GM19324 (cell line): ENCODE measurements at regions not wholly inside any gene's neighbourhood (a gene's known extent, or its start where the extent isn't known, plus 50 kb on each side); places are given as distances from the start of the nearest gene placed in this dataset.

ENCODE experiments used
- ATAC-seq: cut with Tn5 transposase; IDR thresholded peaks from one replicate; pipeline ENCODE4 v1.9.1; 2021; ENCODE audit warnings: mild to moderate bottlenecking, moderate library complexity; ENCODE audit not compliant: unreplicated experiment, low FRiP score

DNA sequence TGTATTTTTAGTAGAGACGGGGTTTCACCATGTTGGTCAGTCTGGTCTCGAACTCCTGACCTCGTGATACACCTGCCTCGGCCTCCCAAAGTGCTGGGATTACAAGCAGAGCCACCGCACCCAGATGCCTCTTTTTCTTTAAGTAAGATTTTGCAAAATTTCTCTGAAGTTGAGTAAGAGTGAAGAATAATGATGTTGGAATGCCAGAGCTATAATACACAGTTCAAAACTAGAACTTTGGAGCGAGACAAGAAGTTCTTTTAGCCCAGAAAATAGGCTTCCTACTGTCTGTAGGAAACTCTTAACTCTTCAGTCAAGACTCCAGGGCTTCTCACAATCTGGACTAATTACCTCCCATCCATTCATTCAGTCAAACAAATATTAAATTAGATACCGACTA, 51.4 kb downstream of the MARCHF4 start:
- ATAC-seq, result no peak

DNA sequence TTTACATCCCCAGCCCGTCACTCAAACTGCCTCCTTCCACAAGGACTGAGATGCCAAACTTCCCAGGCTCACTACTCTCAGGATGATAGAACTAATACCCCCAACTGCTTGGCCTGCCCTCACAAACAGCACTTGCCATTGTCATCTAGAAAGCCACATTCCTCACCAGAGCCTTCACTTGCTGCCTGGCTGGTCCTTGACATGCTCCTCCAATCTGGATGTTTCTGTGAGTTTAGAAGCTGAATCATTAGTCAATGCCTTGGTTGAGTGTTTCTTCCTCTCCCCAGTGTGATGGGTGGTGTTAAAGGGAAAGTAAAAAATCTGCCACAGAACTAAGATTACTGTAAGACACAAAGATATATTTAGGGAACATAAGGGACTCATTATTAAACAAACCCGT, 52.5 kb downstream of the MARCHF4 start:
- ATAC-seq, result no peak

DNA sequence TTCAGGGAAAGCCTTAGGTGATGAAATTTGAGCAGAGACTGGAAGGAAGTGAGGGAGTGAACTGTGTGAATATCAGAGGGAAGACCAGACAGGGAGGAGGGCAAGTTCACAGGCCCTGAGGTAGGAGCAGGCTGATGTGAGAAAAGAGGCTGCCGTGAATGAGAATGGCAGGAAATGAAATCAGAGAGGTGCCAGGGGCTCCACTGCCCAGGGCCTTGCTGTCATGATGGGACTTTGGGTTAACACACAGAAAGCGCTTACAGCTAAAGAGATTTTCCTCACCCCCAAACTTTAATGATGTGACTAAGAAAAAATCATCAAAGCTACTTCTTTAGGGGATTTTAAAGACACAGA, 53.8 kb downstream of the MARCHF4 start:
- ATAC-seq, result no peak

DNA sequence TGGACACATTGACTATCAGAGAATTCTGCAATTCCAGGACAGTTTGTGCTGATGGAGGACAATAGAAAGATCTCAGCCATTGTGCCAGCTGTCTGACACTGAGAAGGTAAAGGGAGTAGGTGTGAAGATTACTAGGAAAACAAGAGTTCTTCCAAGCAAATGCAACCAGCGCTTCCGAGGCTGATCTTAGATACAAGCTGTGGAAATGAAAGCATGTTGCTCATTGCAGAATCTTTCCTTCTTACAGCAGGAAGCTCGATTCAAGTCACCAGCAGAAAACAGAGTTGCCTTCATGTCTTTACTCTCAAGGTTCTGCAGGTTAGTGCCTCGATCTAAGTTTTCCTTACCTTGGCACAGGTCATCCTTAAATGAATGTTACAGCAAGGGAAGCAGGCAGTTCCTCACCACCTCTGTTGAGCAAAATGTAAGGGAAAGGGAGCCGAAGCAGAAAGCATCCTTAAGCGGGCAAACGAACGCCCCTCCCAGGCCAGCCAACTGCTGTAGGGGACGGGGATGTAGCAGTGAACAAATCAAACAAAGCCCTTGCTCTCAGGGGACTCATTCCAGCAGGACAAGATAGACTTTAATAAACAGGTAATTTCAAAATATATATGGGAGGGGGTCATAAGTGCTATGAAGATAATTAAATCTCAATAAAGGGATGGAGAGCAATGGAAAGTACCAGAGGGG, 54.3 kb downstream of the MARCHF4 start:
- ATAC-seq, result no peak

DNA sequence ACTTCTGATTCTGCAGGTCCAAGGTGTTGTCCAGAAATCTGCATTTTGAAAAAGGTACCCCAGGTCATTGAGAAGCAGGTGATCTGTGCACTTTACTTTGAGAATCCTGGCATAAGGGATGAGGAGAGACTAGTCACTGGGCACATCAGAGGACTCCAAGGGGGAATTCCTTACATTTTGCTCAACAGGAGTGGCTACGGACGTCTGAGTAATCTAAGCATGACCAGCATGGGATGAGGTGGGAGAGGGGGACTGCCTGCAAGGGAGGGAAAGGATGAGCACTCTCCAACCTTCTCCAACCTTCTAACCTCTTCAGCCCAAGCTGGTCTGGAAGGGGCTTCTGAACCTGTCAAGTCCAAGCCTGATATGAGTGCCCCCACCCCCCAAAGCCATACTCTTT, 55.5 kb downstream of the MARCHF4 start:
- ATAC-seq, result no peak

DNA sequence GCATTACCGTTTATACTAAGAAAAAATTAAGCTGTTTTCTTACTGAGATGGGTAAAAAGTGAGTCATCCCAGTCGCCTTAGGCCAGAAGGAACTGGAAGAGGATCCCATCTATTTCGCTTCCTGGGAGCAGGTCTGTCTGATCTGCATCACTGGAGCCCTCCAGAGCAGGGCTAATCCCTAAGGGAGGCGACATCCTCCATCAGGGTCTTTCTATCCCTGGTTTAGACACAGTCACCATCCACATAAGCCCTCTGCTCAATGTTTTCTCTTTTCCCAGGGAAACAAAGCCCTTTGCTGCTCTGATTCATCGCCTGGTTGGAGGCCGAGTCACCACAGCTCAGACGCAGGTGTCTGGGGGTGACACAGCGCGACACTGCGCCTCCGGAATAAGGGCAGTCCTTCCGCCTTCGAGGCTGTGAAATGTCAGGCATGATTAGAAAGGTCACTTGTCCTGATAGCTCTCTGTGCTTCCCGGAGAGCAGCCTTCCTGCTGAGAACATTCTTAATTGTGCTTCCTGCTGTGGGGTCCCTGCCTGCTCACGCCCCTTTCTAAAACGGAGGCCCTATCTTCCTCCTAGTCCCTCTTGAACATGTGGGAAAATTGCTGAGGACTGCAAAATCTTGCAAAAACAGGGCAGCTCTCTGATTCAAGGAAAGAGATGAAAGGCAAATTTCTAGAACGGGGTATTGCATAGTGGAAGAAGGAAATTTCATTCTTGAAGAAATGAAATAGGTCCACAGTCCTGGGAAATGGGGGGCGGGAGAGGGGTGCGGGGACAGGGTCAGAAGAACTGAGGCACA, 56.3 kb downstream of the MARCHF4 start:
- ATAC-seq, result no peak

DNA sequence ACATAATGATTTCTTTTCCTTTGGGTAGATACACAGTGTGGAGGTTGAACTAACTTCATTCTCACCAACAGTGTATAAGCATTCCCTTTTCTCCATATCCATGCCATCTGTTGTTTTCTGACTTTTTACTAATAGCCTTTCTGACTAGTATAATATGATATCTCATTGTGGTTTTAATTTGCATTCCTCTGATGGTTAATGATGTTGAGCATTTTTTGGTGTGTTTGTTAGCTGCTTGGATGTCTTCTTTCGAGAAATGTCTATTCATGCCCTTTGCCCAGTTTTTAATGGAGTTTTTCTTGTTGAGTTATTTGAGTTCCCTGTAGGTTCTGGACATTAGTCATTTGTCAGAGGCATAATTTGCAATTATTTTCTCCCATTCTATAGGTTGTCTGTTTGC, 59.8 kb downstream of the MARCHF4 start:
- no peak for ATAC-seq

DNA sequence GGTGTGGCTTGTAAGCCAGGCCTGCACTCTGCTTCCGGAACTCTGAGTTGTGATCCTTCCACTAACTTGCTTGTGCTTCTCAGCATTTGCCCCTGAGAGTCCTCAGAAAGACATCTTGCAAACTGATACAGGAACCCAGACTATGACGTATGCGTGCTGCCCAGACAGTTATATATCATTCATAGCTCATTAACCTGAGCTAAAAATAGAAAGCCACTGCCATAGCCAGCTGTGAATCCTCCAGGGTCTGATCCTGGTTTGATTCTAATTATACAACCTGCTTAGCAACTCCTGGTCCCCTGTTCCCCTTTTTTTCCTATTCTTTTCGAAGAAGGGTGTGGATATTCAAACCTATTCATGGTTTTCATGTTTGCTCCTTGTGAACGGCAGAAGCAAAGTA, 63.7 kb downstream of the MARCHF4 start:
- no peak for ATAC-seq

DNA sequence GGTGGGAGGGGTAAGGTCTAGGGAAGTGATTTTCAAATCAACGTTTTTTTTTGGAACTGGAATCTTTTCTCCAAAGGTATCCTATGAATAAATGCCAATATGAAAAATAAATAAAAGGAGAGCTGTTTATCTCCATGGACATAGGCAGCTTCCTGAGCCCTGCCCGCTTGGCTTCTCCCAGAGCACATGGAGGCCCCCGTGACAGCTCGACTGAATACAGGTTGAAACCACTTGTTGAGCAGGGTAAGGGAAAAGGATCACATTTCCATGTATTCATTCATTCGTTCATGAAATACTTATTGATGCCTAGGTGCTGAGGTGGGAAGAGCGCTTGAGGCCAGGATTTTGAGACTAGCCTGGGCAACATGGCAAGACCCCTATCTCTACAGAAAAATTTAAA, 64.8 kb downstream of the MARCHF4 start:
- no peak for ATAC-seq

DNA sequence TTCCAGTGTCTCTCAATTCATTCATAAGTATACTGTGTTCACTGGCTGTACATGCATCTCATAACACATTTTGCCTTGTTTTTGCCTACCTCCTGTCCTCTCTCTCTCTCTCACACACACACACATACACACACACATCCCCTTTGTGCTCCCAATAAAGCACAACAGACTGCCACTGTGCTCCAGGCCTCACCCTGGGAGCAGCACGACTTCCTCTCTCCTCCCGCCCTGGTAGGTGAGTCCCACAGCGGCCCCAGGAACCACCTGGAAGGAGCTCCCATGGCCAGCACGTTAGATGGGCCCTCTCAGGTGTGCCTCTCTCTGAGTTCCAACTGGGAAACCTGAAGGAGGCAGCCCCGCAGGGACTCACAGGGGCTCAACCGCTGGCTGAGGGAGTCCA, 65.4 kb downstream of the MARCHF4 start:
- no peak for ATAC-seq

DNA sequence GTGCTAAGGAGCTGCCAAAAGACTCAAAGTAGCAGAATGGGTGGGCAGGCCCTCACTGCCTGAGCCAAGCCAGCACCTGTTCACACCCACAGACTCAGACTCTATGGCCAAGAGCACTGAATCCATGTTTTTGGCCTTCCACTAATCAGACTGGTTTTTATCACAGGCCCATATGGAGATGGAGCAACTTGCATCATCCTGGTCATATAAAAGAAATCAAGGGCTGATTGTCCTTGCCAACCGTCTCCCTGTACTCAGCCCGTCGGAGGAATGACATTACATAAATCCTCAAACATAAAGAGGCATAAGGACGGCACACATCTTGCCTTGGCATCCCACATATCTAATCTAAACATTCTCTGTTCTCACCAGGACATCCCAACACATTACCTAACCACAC, 66.7 kb downstream of the MARCHF4 start:
- no peak for ATAC-seq

DNA sequence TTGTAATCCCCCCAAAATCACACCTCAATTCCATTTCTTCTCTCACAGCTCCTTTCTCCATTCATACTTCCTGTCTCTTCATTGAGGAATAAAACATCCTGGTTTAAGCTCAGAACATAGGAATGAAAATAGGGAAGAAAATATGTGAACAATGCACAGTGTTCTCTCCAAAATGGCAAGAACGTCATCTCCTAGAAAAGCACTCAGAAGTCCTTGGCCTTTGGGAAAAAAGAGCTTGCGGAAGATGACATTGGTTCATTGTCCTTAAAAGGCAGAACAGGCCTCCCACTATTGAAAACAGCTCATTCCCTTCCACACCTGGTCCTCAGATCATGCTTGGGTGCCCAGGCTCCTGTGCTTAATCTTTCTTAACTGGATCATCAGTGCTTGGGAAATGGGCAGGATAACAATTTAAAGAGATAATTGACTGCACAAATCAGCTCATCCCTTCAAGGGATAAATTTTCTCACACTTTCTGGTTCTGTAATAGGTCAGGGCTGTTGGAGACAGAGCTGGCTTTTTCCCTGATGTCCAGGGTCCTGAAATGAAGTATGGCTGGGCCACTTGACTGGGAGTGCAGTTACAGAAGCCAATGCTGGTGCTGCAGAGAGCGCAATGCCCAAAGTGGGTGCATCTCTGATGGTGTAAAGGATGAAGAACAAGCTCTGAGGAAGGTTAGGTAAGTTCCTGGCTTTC, 69.2 kb downstream of the MARCHF4 start:
- no peak for ATAC-seq

DNA sequence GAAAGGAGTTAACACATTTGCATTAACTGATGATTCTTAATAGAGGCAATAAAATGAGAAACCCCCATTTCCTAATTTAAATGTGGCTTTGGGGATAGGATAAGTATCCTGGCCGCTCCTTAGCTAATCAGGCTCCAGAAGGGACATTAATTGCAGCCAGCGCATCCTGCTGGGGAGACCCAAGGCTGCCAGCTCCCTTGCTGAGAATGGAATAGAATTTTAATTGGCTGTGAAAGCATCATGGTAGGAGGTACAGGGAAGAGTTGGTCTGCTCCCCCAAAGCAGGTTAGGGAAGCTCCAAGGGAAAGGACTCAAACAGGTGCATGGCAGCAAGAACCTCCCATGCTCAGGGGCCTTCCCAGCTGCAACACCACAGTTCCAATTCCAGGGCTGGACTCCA, 71.4 kb downstream of the MARCHF4 start:
- ATAC-seq, result no peak

DNA sequence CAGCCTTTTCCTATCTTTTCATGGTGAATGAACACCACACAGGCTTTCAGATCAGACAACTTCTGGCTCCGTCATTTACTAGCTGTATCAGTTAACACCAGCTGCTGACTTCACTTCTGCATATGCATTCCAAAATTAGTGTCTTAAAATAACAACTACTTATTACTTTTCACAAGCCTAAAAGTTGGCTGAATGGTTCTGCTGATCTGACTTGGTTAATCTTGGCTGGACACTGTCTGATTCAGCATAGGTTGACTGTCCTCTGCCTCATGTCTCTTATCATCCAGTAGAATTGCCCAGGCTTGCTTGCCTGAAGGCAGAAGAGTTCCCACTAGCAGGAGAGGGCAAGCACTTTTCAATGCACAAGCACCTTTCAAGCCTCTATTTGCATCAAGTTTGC, 72.7 kb downstream of the MARCHF4 start:
- no peak for ATAC-seq

DNA sequence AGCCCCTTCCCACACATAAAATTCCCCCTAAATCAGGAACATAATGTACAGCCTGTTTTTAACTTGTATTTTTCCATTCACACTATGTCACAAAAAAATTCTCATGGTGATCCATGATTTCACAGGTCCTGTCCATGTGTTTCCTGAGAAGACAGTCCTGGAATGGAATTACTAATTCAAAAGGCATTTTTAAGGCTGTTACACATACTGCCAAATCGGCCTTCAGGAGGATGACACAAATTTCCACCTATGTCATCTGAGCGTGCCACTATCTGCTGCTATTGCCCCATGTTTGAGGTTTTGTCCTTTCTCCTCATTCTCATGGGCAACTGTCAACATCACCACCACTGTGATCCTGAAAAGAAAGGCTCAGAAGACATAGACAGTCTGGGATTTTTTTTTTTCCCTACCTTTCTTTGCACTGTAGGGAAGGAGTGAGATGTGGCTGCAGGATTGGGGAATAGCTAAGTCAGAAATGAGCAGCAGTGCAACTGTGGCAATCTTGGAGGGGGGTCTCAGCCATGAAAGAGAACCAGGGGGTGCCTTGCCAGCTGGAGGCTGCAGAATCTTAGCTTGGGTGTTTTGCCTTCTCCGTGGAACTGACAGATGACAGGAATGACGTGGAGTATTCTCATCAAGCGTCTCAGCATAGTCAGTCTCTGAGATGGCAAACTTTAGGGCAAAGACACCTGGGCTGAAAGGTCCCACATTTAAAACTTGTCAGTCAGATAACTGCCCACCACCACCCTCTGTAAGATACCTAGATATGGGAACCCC, 73.4 kb downstream of the MARCHF4 start:
- ATAC-seq, result no peak

DNA sequence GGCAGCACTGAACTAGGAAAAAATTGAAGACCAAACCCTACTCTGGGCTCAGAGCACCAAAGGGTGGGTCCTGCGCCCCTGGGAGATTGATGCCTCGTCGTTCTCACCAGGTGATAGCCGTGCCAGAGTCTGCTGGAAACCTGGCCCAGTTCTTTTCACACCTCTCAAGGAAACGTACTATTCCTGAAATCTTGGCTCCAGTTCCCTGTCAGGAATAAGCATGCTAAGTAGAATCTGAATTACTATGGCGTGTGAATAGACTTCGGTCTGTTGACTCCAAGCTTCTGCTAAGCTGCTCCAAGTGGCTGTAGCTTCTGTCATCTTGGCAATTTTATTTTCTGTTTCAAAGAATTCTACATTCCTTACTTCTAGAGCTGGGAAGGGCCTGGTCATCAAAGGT, 75.4 kb downstream of the MARCHF4 start:
- ATAC-seq, result no peak

DNA sequence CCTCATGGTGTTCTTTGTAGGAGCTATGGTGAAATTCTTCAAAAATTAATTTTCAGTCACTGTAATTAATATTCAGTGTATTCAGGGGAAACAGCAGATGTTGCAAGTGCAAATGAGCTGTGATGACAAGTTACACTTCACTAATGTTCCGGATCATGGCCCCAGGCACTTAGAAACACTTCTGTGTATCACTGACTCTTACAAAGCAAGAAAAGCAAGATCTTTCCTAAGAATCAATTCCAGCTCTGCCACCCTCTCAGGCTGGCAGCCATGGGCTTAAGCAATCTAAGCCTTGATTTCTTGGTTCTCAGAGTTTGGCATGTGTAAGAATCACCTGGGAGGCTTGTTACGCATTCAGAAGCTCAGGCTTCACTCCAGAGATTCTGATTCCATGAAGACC, 78.0 kb downstream of the MARCHF4 start:
- no peak for ATAC-seq

DNA sequence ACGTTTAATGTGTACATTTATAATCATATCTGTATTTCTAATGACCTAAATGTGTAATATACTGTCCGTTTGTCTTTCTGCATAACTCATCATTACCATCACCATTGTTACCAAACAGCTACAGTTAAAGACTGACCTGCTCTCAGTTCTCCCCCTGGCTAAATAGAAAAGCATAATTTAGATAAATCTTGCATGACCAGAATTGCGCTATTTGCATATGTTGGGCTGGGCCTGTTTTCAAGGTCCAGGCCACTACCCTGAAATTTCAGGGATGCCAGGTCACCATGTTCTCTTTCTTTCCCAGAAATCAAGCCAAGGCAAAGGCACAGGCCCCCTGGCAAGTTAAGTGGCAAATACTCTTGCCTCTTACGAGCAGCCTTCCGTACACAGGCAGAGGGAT, 78.4 kb downstream of the MARCHF4 start:
- ATAC-seq, result no peak

DNA sequence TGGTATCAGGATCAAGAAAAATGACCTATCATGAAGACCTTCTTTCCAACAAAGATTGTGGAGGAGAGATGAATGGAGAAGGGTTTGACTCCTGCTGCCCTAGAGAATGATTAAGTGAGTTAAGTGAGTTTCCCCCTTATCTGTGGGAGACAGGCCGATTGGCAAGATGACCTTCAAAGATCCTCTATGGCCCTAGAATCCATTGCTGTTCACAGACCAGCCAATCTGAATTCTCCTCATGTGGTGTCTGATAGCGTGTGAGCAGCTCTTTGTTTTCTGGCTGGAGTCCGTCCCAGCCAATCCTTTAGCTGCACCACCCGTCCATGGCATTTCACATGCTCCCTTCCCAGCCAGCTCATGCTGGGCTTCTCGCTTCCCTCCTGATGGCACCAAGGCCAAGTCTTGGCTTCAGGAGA, 79.4 kb downstream of the MARCHF4 start:
- ATAC-seq, result no peak

DNA sequence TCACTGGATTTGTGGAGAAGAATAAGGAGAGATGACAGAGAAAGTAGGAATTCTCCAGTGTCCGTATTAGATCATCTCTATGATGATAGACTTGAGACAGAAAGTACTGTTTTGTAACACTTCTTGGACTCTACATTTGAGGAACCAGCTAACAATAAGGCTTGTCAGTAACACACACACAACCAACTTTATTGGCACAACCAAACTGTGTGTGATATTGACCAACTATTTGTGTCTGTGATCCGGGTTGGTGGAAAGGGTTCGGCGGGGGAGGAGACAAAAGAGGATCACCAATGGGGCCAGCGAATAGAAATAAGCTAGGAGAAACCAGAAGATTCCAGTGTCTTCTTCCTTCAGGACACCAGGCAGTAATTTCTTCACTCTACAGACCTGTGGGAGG, 79.8 kb downstream of the MARCHF4 start:
- ATAC-seq, result no peak

DNA sequence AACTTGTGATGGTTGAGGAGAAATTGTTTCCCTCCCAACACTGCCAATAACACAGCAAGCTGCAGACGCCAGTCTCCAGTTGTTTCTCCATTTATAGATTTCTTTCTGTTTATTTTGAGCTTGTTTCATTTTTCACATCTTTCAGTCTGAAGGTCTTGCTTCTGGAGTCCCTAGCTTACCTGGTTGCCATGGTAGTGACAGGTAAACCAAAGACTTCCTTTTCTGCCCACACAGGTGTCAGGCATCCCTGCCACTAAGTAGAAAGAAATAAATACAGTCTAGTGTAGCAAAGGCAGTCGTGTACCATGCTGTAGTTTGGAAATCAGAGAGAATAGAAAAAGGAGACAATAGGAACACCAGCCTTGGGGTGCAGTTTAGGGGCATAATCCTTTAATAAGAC, 82.8 kb downstream of the MARCHF4 start:
- no peak for ATAC-seq
